ENCODE measurements at regions not wholly inside any gene's neighbourhood (a gene's known extent, or its start where the extent isn't known, plus 50 kb on each side); places are given as distances from the start of the nearest gene placed in this dataset.
"Not testable (repeated sequence)": the region's sequence is repeated elsewhere in the genome, so short reads cannot be mapped to it uniquely, and the experiment has no call there.

DNA sequence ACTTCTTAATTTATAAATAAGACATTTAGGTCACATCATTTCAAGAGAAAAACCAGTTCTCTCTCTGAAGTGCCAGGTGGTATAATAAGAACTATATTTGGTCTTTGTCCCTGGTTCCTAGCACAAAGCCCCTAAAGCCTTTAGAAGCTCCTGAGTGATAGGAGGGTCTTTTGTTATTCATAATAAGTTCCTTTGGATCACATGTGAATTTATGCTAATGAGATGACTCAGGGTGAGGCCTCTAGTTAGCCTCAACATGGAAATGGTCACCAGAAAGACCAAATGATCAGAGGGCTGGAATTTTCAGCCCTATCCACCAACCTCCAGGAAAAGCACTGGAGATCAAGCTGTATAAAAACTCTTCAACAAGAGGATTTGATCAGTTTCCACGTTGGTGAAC, 68.1 kb upstream of the BLTP1 start:
- CTCF ChIA-PET (ENCODE audit: unreplicated experiment), result no interaction called here
- Histone ChIP-seq H3K79me2 (ENCODE audit: insufficient read depth, low read depth, low read length) (no peaks in the 10 kb centered on the region), H3K4me2 (ENCODE audit: low read length) (no peak overlapping the region), H3K27ac (ENCODE audit: low read depth, low read length, poor library complexity, severe bottlenecking) (no peak overlapping the region), H3K9me2 (ENCODE audit: insufficient read depth, low read length) (no peaks in the 10 kb centered on the region), H2AFZ (ENCODE audit: low read length) (no peak overlapping the region), H3K4me1 (ENCODE audit: insufficient read depth, low read length, poor library complexity, severe bottlenecking) (no peaks in the 10 kb centered on the region), H3K9me3 (ENCODE audit: low read length) (no peaks in the 10 kb centered on the region), H3K4me3 (ENCODE audit: low read depth, low read length, poor library complexity, severe bottlenecking) (no peak overlapping the region), H4K20me1 (ENCODE audit: insufficient read depth, low read length) (no peaks in the 10 kb centered on the region), H3K36me3 (ENCODE audit: insufficient read depth, low read length) (no peaks in the 10 kb centered on the region)
- POLR2A ChIA-PET, result no interaction called here
- intact Hi-C loops (cut with micrococcal nuclease; ENCODE audit: unreplicated experiment), result no loop called here
- TF ChIP-seq EZH2phosphoT487 (IDR thresholded peaks at IDR 0.05; ENCODE audit: borderline replicate concordance, low read depth, low read length), result no peak
- TF ChIP-seq, protein P1, sequence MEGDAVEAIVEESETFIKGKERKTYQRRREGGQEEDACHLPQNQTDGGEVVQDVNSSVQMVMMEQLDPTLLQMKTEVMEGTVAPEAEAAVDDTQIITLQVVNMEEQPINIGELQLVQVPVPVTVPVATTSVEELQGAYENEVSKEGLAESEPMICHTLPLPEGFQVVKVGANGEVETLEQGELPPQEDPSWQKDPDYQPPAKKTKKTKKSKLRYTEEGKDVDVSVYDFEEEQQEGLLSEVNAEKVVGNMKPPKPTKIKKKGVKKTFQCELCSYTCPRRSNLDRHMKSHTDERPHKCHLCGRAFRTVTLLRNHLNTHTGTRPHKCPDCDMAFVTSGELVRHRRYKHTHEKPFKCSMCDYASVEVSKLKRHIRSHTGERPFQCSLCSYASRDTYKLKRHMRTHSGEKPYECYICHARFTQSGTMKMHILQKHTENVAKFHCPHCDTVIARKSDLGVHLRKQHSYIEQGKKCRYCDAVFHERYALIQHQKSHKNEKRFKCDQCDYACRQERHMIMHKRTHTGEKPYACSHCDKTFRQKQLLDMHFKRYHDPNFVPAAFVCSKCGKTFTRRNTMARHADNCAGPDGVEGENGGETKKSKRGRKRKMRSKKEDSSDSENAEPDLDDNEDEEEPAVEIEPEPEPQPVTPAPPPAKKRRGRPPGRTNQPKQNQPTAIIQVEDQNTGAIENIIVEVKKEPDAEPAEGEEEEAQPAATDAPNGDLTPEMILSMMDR (conservative IDR thresholded peaks at IDR 0.05; ENCODE audit: low read length), result no peak
- no TSS peak for BruUV-seq (replicated peaks)
- DNase-seq (ENCODE audit: low spot score), result no peak

DNA sequence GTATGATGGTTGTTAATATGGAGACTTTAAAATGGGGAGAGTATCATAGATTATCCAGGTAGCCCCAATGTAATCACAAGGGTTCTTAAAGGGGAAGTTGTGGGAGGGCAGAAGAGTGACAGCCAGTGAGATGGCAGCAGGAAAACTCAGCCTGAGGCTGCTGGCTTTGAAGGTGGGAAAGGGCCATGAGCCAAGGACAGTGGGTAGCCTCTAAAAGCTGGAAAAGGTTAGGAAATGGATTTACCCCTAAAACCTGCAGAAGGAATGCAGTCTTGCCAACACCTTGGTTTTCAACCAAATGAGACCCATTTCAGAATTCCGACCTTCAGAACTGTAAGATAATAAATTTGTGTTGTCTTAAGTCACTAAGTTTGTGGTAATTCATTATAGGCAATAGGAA, 68.8 kb upstream of the BLTP1 start:
- Histone ChIP-seq H3K4me1 (ENCODE audit: insufficient read depth, low read length, poor library complexity, severe bottlenecking) (no peaks in the 10 kb centered on the region), H3K36me3 (ENCODE audit: insufficient read depth, low read length) (no peaks in the 10 kb centered on the region), H2AFZ (ENCODE audit: low read length) (no peak overlapping the region), H3K9me2 (ENCODE audit: insufficient read depth, low read length) (no peaks in the 10 kb centered on the region), H3K4me3 (ENCODE audit: low read depth, low read length, poor library complexity, severe bottlenecking) (no peak overlapping the region), H3K79me2 (ENCODE audit: insufficient read depth, low read depth, low read length) (no peaks in the 10 kb centered on the region), H4K20me1 (ENCODE audit: insufficient read depth, low read length) (no peaks in the 10 kb centered on the region), H3K9me3 (ENCODE audit: low read length) (no peaks in the 10 kb centered on the region), H3K4me2 (ENCODE audit: low read length) (no peak overlapping the region), H3K27ac (ENCODE audit: low read depth, low read length, poor library complexity, severe bottlenecking) (no peak overlapping the region)
- no peak for DNase-seq (ENCODE audit: low spot score)
- TF ChIP-seq EZH2phosphoT487 (IDR thresholded peaks at IDR 0.05; ENCODE audit: borderline replicate concordance, low read depth, low read length), result no peak
- TF ChIP-seq, protein P1 (conservative IDR thresholded peaks at IDR 0.05; ENCODE audit: low read length), result no peak
- BruUV-seq (replicated peaks), result no TSS peak
- intact Hi-C loops (cut with micrococcal nuclease; ENCODE audit: unreplicated experiment), result no loop called here
- CTCF ChIA-PET (ENCODE audit: unreplicated experiment), result no interaction called here
- POLR2A ChIA-PET, result no interaction called here

DNA sequence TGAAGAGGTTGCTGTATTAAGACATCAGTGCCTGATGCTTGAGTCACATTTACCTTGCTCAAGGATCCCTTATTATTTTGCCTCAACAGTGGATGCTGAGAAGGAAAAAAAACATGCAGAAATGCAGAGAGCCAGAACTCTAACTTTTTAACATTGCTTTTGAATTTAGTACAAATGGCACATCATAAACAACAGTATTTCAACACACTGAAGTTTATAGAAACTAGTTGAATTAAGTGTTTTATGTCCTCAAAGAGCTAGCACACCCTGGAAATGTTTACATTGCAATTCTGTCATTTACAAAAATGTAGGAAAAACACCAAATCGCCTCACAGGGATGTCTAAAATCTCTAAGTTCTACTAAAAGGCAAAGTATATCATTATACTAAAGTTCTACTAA, 69.5 kb upstream of the BLTP1 start:
- H3K9me2 ChIP-seq (ENCODE audit: insufficient read depth, low read length), result no peaks in the 10 kb centered on the region
- no TSS peak for BruUV-seq (replicated peaks)
- TF ChIP-seq, protein P1 (conservative IDR thresholded peaks at IDR 0.05; ENCODE audit: low read length), result no peak
- TF ChIP-seq EZH2phosphoT487 (IDR thresholded peaks at IDR 0.05; ENCODE audit: borderline replicate concordance, low read depth, low read length), result no peak
- no peaks in the 10 kb centered on the region for H3K79me2 ChIP-seq (ENCODE audit: insufficient read depth, low read depth, low read length)
- H2AFZ ChIP-seq (ENCODE audit: low read length), result no peak overlapping the region
- H3K27ac ChIP-seq (ENCODE audit: low read depth, low read length, poor library complexity, severe bottlenecking), result no peak overlapping the region
- ChIA-PET CTCF (ENCODE audit: unreplicated experiment) (no interaction called here), POLR2A (interaction anchor here (0.7 kb wide), 1 partner anchor 40 kb away, joined by 3 read pairs; no protein-coding TSS in a partner anchor)
- no peak overlapping the region for H3K4me3 ChIP-seq (ENCODE audit: low read depth, low read length, poor library complexity, severe bottlenecking)
- no peaks in the 10 kb centered on the region for H4K20me1 ChIP-seq (ENCODE audit: insufficient read depth, low read length)
- H3K4me1 ChIP-seq (ENCODE audit: insufficient read depth, low read length, poor library complexity, severe bottlenecking), result no peaks in the 10 kb centered on the region
- H3K4me2 ChIP-seq (ENCODE audit: low read length), result no peak overlapping the region
- DNase-seq (ENCODE audit: low spot score), result no peak
- intact Hi-C loops (cut with micrococcal nuclease; ENCODE audit: unreplicated experiment), result no loop called here
- no peaks in the 10 kb centered on the region for H3K9me3 ChIP-seq (ENCODE audit: low read length)
- no peaks in the 10 kb centered on the region for H3K36me3 ChIP-seq (ENCODE audit: insufficient read depth, low read length)

DNA sequence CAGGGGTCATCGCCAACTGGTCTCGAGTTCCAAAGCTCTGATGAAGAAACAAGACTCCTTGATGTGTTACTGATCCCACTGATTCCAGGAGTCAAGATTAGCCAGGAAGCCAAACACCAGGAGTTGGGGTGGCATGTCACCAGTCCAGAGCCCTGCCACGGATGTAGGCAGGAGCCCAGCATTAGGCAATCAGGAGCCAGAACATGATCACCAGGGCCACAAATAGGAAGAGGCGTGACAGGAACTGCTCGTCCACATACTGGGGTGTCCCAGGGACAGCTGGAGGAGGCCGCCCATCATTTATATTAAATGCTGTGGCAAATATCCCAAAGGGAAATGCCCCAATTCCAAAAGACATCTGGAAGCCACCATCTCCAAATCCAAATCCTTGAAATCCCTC, 74.5 kb upstream of the BLTP1 start:
- H3K36me3 ChIP-seq (ENCODE audit: insufficient read depth, low read length); POLR2A ChIA-PET; BruUV-seq (replicated peaks); H2AFZ ChIP-seq (ENCODE audit: low read length); H4K20me1 ChIP-seq (ENCODE audit: insufficient read depth, low read length); H3K4me1 ChIP-seq (ENCODE audit: insufficient read depth, low read length, poor library complexity, severe bottlenecking); DNase-seq (ENCODE audit: low spot score); H3K79me2 ChIP-seq (ENCODE audit: insufficient read depth, low read depth, low read length); H3K4me3 ChIP-seq (ENCODE audit: low read depth, low read length, poor library complexity, severe bottlenecking); H3K27ac ChIP-seq (ENCODE audit: low read depth, low read length, poor library complexity, severe bottlenecking); intact Hi-C loops (cut with micrococcal nuclease; ENCODE audit: unreplicated experiment); H3K9me3 ChIP-seq (ENCODE audit: low read length); H3K9me2 ChIP-seq (ENCODE audit: insufficient read depth, low read length); CTCF ChIA-PET (ENCODE audit: unreplicated experiment); H3K4me2 ChIP-seq (ENCODE audit: low read length): not testable (repeated sequence)

DNA sequence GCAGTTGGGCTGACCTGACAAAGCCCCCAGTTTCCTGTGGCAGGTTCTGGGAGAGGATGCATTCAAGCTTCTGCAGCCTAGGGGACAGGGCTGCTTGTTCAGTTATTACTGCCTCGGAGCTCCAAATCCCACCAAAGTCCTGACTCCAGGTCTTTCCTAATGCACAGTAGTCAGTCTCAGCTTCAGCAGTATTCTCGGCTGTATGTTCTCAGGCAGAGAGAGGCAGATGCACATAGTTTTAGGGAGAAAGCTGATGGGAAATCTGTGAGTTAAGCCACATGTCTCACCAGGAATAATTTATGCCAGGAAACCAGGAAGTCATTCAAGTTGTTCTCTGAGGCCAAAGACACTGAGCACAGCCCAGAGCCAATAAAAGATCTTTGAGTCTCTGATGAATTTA, 75.3 kb upstream of the BLTP1 start:
- intact Hi-C loops (cut with micrococcal nuclease; ENCODE audit: unreplicated experiment); H3K4me3 ChIP-seq (ENCODE audit: low read depth, low read length, poor library complexity, severe bottlenecking); H3K4me2 ChIP-seq (ENCODE audit: low read length); BruUV-seq (replicated peaks); H3K9me2 ChIP-seq (ENCODE audit: insufficient read depth, low read length); H3K36me3 ChIP-seq (ENCODE audit: insufficient read depth, low read length); DNase-seq (ENCODE audit: low spot score); H3K27ac ChIP-seq (ENCODE audit: low read depth, low read length, poor library complexity, severe bottlenecking); H3K79me2 ChIP-seq (ENCODE audit: insufficient read depth, low read depth, low read length); H3K4me1 ChIP-seq (ENCODE audit: insufficient read depth, low read length, poor library complexity, severe bottlenecking); H2AFZ ChIP-seq (ENCODE audit: low read length); POLR2A ChIA-PET; H3K9me3 ChIP-seq (ENCODE audit: low read length); H4K20me1 ChIP-seq (ENCODE audit: insufficient read depth, low read length); CTCF ChIA-PET (ENCODE audit: unreplicated experiment): not testable (repeated sequence)
